SK-N-MC (cell line): ENCODE measurements at regions not wholly inside any gene's neighbourhood (a gene's known extent, or its start where the extent isn't known, plus 50 kb on each side); places are given as distances from the start of the nearest gene placed in this dataset.

Experiments
- EZH2 ChIP-seq: fragments of 200-600 bp; sonication (generic); IDR thresholded peaks from one replicate; pipeline ENCODE4 v1.6.1; 2017; ENCODE audit warnings: antibody characterized with exemption
- FOXP2 ChIP-seq: optimal IDR thresholded peaks from 2 replicates; pipeline ENCODE3; 2011; ENCODE audit warnings: mild to moderate bottlenecking, moderate library complexity; ENCODE audit not compliant: insufficient read depth; ENCODE audit errors: extremely low read length, control extremely low read depth
- POLR2AphosphoS5 ChIP-seq: IDR thresholded peaks from 2 replicates; pipeline ENCODE4 v1.6.1; 2012; ENCODE audit warnings: mild to moderate bottlenecking, low read depth, low read length, borderline replicate concordance

- TF ChIP-seq FOXP2 (no peak), EZH2 (no peak), POLR2AphosphoS5 (no peak)
Observed at GRCh38 chr5:126253406-126253805, 169.8 kb upstream of the GRAMD2B start.
